IMR-90 (cell line): ENCODE measurements at regions not wholly inside any gene's neighbourhood (a gene's known extent, or its start where the extent isn't known, plus 50 kb on each side); places are given as distances from the start of the nearest gene placed in this dataset.

Source experiments
- CTCF ChIP-seq: conservative IDR thresholded peaks from 2 replicates; pipeline ENCODE4 v1.5.1; 2012; ENCODE audit warnings: mild to moderate bottlenecking, low read depth, low read length, improper control_type of control experiment
- FOS ChIP-seq: fragments of 150-350 bp; IDR thresholded peaks from 2 replicates; pipeline ENCODE4 v1.6.1; 2016; ENCODE audit warnings: low read depth, low read length
- POLR2A ChIP-seq: IDR thresholded peaks from 2 replicates; pipeline ENCODE4 v1.6.1; 2012; ENCODE audit warnings: mild to moderate bottlenecking, low read depth, low read length
- RAD21 ChIP-seq: IDR thresholded peaks from 2 replicates; pipeline ENCODE4 v1.6.1; 2012; ENCODE audit warnings: low read length, improper control_type of control experiment
- RFX5 ChIP-seq: IDR thresholded peaks from 2 replicates; pipeline ENCODE4 v1.8.0; 2012; ENCODE audit warnings: low read depth, mild to moderate bottlenecking, low read length, moderate library complexity
- SMC3 ChIP-seq: fragments of 150-350 bp; IDR thresholded peaks from 2 replicates; pipeline ENCODE4 v1.6.1; 2016; ENCODE audit warnings: low read depth, mild to moderate bottlenecking, antibody characterized with exemption, low read length, moderate library complexity

- no peak for TF ChIP-seq POLR2A
- TF ChIP-seq CTCF: no peak
- no peak for TF ChIP-seq RFX5
- no peak for TF ChIP-seq SMC3
- no peak for TF ChIP-seq RAD21
- TF ChIP-seq FOS: no peak
Observed at GRCh38 chr7:86328801-86329433, 314.8 kb upstream of the GRM3 start.
